AG04449 (cell line): ENCODE measurements at regions not wholly inside any gene's neighbourhood (a gene's known extent, or its start where the extent isn't known, plus 50 kb on each side); places are given as distances from the start of the nearest gene placed in this dataset.
"Not testable (repeated sequence)": the region's sequence is repeated elsewhere in the genome, so short reads cannot be mapped to it uniquely, and the experiment has no call there.

ENCODE experiments used
- CTCF ChIA-PET: fragments of 350-600 bp; formaldehyde crosslinking; extraction: SDS; loops from one replicate; lab custom pipeline; 2021; ENCODE audit warnings: antibody characterized with exemption; lab: Yijun Ruan, JAX
- POLR2A ChIA-PET: fragments of 400-600, 350-600 bp; formaldehyde crosslinking; extraction: SDS; loops from one replicate; lab custom pipeline; 2020; ENCODE audit warnings: antibody characterized with exemption, inconsistent platforms; lab: Yijun Ruan, JAX
- DNase-seq: peaks from one replicate; pipeline ENCODE4 v3.0.0-alpha.2; 2010; ENCODE audit warnings: low read depth, low spot score
- H3K4me3 ChIP-seq: 2 replicates; pipeline ENCODE4 v1.5.1; 2011; ENCODE audit warnings: low read depth, mild to moderate bottlenecking, control low read depth, low read length
- CTCF ChIP-seq: IDR thresholded peaks from one replicate; pipeline ENCODE4 v1.5.1; 2011; ENCODE audit warnings: mild to moderate bottlenecking, moderate library complexity, low read length, control low read depth, inconsistent platforms; ENCODE audit not compliant: insufficient read depth; ENCODE audit errors: missing control alignments

- POLR2A ChIA-PET: no interaction called here
- H3K4me3 ChIP-seq: no peak overlapping the region
- DNase-seq: no peak
- CTCF ChIA-PET: interaction anchor here (1.3 kb wide), 1 partner anchor 10 kb away, joined by 3 read pairs; no protein-coding TSS in a partner anchor
- no peak for TF ChIP-seq CTCF
Observed at GRCh38 chr4:141465171-141465570, 171.2 kb upstream of the IL15 start.

- ChIA-PET CTCF (no interaction called here), POLR2A (no interaction called here)
- no peak overlapping the region for H3K4me3 ChIP-seq
- DNase-seq: no peak
- TF ChIP-seq CTCF: no peak
Observed at GRCh38 chr4:141467225-141467624, 169.2 kb upstream of the IL15 start.

GRCh38 chr4:141469392-141469791 is 167.0 kb upstream of the IL15 start:
- no peak overlapping the region for H3K4me3 ChIP-seq
- POLR2A ChIA-PET: no interaction called here
- no peak for TF ChIP-seq CTCF
- CTCF ChIA-PET: interaction anchor here (1.5 kb wide), 1 partner anchor 11 kb away, joined by 3 read pairs; no protein-coding TSS in a partner anchor
- no peak for DNase-seq

GRCh38 chr4:141473026-141473540 is 163.3 kb upstream of the IL15 start:
- no peak for DNase-seq
- H3K4me3 ChIP-seq: no peak overlapping the region
- no peak for TF ChIP-seq CTCF
- CTCF ChIA-PET: no interaction called here
- POLR2A ChIA-PET: no interaction called here

- POLR2A ChIA-PET: no interaction called here
- H3K4me3 ChIP-seq: no peak overlapping the region
- TF ChIP-seq CTCF: no peak
- CTCF ChIA-PET: no interaction called here
- peak; percentile 42 for DNase-seq
Observed at GRCh38 chr4:141473952-141474351, 162.4 kb upstream of the IL15 start.

GRCh38 chr4:141480950-141481349 is 155.4 kb upstream of the IL15 start:
- no peak overlapping the region for H3K4me3 ChIP-seq
- ChIA-PET POLR2A (no interaction called here), CTCF (interaction anchor here (0.6 to 1.0 kb wide), 2 partner anchors 11 to 1326 kb away, joined by 3 read pairs; no protein-coding TSS in a partner anchor)
- DNase-seq: no peak
- no peak for TF ChIP-seq CTCF

- POLR2A ChIA-PET: not testable (repeated sequence)
Observed at GRCh38 chr4:141484298-141484697, 152.1 kb upstream of the IL15 start.

More at GRCh38 chr4:141484298-141484697, 152.1 kb upstream of the IL15 start:
- CTCF ChIA-PET: interaction anchor here (1.4 kb wide), 1 partner anchor 10 kb away, joined by 3 read pairs; no protein-coding TSS in a partner anchor
- not testable (repeated sequence) for DNase-seq, H3K4me3 ChIP-seq
